Activated T-helper 9 cell treated with anti-CD3 and anti-CD28 coated beads, Interleukin-2, amount 50 U/mL, for 16 hours (primary cell): ENCODE measurements at regions not wholly inside any gene's neighbourhood (a gene's known extent, or its start where the extent isn't known, plus 50 kb on each side); places are given as distances from the start of the nearest gene placed in this dataset.
"Not testable (repeated sequence)": the region's sequence is repeated elsewhere in the genome, so short reads cannot be mapped to it uniquely, and the experiment has no call there.

Experiments used
- DNase-seq: peaks from one replicate; pipeline ENCODE4 v3.0.0-alpha.2; 2020; ENCODE audit warnings: low read depth

GRCh38 chr3:94406595-94406994 is 343.7 kb downstream of the NSUN3 start:
- no peak for DNase-seq

DNA sequence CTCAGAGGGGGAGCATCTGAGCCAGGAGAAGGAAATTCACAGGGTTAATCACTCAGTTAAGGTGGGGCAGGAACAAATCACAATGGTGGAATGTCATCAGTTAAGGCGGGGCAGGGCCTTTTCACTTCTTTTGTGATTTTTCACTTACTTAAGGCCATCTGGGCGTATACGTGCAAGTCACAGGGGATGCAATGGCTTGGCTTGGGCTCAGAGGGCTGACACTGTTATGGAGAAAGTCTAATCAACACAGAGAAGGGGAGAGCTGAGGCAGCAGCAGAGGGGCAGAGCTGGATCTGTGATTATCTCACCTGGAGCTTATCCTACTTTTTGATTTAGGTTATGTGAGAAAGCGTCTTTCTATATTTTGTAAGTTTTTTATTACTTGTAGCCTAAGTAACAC is 350.1 kb downstream of the NSUN3 start:
- DNase-seq, result not testable (repeated sequence)

DNA sequence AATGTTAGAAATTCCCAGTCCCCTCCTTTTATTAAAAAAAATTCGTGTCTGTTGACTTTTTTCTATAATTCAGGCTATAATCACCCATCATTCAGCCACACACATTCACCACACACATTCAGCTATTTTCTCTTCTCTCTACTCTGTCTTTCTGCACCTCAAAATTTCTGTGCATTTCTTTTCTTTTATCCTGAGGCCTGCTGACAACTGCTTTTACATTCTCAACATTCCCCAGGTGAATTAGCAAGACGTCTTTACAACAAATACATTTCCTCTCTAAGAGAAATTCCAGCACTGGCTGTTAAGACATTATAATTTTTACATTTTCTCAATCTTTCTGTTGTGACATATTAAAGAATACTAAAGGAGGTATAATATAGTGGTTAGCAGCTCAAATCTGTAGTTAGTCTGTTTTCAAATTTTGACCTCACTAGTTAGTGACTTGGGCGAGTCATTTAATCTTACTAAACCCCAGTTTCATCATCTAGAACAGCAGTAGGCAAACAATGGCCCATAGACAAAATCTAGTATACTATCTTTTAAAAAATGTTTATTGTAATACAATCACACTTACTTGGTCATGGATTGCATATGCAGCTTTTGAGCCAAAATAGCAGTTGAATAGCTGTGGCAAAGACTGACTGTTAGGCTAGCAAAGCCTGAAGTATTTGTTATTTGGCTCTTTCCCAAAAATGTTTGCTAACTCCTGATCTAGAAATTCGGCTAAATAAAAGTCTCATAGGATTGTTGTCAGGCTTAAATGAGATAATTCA is 350.7 kb downstream of the NSUN3 start:
- DNase-seq, result no peak

- no peak for DNase-seq
Measured at GRCh38 chr3:94414418-94414817, 351.6 kb downstream of the NSUN3 start.

DNA sequence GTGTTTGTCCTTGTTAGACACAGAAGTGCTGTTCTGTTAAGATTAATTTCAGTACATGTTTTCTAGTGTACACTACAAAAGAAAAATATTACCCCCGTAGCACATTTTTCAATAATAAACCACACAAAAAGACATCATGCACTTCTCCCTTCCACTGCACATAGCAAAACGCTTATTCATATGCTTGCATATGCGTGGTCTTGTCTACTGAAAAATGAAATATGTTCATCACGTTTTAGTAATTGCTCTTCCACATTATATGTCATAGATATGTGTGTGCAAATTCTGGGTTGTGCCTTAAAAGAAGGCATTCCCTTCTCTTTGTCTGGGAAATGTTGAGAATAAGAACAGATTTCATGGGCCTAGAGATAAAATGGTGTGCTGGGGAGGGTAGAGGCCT is 353.9 kb downstream of the NSUN3 start:
- no peak for DNase-seq

GRCh38 chr3:94417963-94418455 is 355.1 kb downstream of the NSUN3 start:
- no peak for DNase-seq

DNA sequence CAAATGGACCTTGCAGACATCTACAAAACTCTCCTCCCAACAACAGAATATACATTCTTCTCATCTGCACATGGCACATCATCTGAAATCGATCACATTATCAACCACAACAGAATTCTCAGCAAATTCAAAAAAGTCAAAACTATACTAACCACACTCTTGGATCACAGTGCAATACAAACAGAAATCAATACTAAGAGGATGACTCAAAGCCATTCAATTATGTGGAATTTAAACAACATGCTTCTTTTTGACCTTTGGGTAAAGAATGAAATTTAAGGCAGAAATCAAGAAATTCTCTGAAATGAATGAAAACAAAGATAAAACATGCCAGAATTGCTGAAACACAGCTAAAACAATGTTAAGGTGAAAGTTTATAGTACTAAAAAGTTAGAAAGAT is 358.1 kb downstream of the NSUN3 start:
- no peak for DNase-seq

GRCh38 chr3:94423578-94423977 is 360.7 kb downstream of the NSUN3 start:
- no peak for DNase-seq

DNA sequence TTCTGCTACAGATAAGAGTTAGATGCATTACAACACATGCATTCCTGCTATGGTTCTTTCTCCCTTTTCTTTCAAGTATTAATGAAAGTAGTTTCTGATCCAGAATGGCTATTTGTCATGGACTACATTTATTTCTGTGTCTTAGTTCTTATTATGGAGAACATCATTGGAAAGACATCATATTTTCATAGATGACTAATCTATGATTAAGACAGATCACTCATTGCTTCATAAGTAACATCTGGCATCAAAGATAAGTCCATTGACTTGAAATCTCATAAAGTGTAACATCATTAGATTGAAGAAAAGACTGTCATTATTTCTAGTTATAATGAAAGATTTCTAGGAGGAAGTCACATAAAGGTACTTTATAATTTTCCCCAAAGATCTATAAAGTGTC is 366.7 kb downstream of the NSUN3 start:
- DNase-seq, result no peak

DNA sequence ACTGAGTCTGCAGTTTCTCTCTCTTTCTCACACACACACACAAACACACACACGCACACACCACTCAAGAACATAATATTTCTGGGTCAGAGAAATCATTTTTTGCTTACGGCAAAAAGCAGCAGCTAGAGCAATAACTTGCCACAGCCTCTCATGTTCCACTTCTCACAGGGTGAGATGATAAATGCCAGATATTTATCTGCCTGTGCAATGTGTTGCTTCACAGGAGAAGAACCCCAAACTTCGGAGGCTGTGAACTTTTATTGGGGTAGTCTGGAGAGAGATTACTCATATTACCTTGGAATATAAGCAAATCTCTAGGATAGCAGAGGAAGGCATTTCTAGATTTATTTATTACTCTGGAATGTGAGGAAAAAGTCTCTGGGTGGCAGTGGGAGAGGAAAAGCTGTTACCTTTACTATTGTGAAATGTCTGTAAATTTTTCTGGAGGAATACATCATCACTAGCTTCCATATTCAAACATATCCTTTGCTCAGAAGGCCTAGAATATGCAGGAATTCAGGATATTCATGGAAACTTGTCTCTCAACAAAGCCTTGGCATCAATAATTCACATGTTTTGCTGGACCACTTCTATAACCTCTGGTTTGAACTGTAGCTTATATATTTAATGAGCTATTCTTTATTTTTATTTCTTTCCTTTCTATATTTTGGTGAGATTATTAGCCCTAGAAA is 369.2 kb downstream of the NSUN3 start:
- DNase-seq, result no peak

- no peak for DNase-seq
Measured at GRCh38 chr3:94433811-94434210, 370.9 kb downstream of the NSUN3 start.

- no peak for DNase-seq
Measured at GRCh38 chr3:94440767-94441493, 378.1 kb downstream of the NSUN3 start.

DNA sequence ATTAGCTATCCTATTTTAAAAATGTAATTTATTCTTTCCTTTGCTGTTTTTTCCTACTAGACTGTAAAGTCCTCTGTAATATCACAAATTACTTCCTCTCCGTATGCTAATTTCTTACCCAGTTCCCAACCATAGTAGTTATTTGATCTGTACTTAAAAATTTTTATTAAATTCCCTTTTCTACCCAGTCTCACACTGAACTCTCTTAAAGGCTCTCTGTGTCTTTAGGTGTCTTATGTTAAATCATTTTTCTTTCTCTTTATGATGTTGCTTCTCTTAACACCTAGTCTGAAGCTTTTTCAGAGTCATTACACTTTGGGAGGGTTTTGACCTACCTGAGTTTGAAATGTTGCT is 378.6 kb downstream of the NSUN3 start:
- DNase-seq, result no peak

GRCh38 chr3:94453864-94454263 is 391.0 kb downstream of the NSUN3 start:
- DNase-seq, result no peak

- DNase-seq, result no peak
Measured at GRCh38 chr3:94459167-94459566, 396.3 kb downstream of the NSUN3 start.

GRCh38 chr3:94460931-94461330 is 398.1 kb downstream of the NSUN3 start:
- DNase-seq, result no peak

DNA sequence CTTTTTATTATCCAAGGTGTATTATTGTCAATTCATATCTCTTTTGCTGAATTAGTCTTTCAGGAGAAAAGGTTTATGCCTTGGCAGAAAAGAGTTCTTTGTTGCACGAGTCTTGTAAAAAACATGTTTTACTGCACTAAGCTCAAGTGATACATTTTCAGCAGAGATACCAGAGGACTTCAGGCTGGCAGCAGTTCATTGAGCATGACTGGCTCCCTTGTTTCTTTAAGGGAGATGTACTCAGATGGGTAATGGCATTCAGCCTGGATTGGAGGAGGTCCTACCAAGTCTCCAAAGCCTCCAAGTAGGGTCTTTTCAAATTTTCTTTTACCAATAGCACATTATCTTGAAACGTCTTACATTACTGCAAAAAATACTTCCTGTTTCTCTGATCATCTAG is 400.1 kb downstream of the NSUN3 start:
- DNase-seq, result no peak

GRCh38 chr3:94472511-94472910 is 409.6 kb downstream of the NSUN3 start:
- no peak for DNase-seq

GRCh38 chr3:94481226-94481898 is 418.5 kb downstream of the NSUN3 start:
- DNase-seq, result no peak

DNA sequence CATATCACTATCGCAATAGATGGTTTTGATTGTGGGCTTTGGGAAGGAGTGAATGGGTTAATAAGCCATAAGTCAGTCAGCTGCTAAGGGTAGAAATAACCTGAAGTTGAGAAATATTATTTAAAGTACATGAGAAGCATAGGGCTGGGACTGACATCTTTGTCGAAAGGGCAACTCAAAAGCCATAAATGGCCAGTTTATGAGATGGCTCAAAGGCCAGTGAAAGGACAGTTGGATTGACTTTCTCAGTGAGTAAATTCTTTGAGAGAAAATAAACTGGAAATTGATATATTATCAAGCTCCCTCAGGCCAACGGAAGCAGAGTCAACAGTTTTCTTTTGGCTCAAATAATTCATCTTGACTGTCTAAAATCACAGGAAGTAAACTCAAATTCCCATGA is 419.8 kb downstream of the NSUN3 start:
- no peak for DNase-seq

DNA sequence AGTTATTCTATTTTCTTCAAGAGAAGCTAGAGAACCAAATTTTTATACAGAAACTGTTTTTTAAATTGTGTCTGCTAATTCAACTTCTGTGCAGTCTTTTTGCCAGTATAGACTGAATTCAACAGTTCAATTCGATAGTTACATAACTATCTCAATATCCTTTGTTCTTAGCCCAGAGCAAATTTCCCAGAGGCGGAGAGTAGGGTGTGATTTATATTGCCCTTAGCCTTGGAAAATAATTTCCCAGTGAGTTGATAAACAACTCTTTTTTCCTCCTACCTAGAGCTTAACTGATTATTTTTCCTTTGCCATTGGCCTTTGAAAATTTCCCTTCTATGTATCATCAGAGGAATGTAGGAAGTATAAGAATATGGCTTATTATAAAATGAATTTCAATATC is 420.5 kb downstream of the NSUN3 start:
- no peak for DNase-seq

DNA sequence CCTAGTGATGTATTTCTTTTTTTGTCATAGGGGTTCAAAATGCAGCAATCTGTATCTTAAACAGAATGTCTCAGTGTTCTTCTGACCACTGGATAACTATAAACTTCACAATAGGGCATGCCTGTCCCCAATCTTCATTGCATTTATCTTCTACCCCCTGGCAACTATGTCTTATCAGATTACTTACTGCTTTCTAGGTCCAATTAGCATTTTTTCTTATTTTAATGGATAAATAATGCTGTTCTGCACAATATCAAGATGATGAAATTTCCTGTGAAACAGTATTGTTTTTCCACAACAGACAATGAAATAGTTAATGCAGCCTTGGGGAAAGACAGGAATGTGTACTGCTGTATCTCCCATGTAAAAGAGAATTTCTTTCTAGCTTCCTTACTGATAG is 432.1 kb downstream of the NSUN3 start:
- no peak for DNase-seq
